ENCODE measurements at regions not wholly inside any gene's neighbourhood (a gene's known extent, or its start where the extent isn't known, plus 50 kb on each side); places are given as distances from the start of the nearest gene placed in this dataset.

- TF ChIP-seq USF1 (IDR thresholded peaks at IDR 0.05) (no peak), REST (IDR thresholded peaks at IDR 0.05; ENCODE audit: low read depth) (no peak), EGR1 (IDR thresholded peaks at IDR 0.05) (no peak), TCF12 (IDR thresholded peaks at IDR 0.05; ENCODE audit: low read depth) (no peak), EP300 (IDR thresholded peaks at IDR 0.05; ENCODE audit: borderline replicate concordance) (no peak), TAF1 (IDR thresholded peaks at IDR 0.05; ENCODE audit: low read depth) (no peak), FOXM1 (IDR thresholded peaks at IDR 0.05; ENCODE audit: borderline replicate concordance, low read depth) (no peak), RAD21 (IDR thresholded peaks at IDR 0.05; ENCODE audit: low read depth) (no peak), YY1 (IDR thresholded peaks at IDR 0.05; ENCODE audit: low read depth) (no peak), CEBPB (IDR thresholded peaks at IDR 0.05) (no peak), MAX (IDR thresholded peaks at IDR 0.05) (no peak), TEAD4 (IDR thresholded peaks at IDR 0.05) (no peak), CREB1 (IDR thresholded peaks at IDR 0.05; ENCODE audit: low read depth) (no peak), NFIC (IDR thresholded peaks at IDR 0.05) (no peak)
These were observed 513.7 kb downstream of the PLA2G4A start for GRCh38 chr1:187342495-187342894.
